Mesenchymal stem cell (in vitro differentiated cells and primary cell): ENCODE measurements at regions not wholly inside any gene's neighbourhood (a gene's known extent, or its start where the extent isn't known, plus 50 kb on each side); places are given as distances from the start of the nearest gene placed in this dataset.

Experiments used
- DNase-seq: peaks from one replicate; pipeline ENCODE4 v3.0.0-alpha.2; 2013
- H2AFZ ChIP-seq: one replicate; pipeline ENCODE4 v1.6.1; 2013; ENCODE audit warnings: low read depth, mild to moderate bottlenecking, control low read depth, inconsistent platforms, low read length, moderate library complexity
- H2AK5ac ChIP-seq: 2 replicates; pipeline ENCODE4 v1.6.1; 2013; ENCODE audit warnings: low read length, moderate library complexity, mild to moderate bottlenecking, inconsistent platforms; ENCODE audit not compliant: severe bottlenecking
- H2BK120ac ChIP-seq: one replicate; pipeline ENCODE4 v1.6.1; 2013; ENCODE audit warnings: low read depth, mild to moderate bottlenecking, inconsistent platforms, low read length, moderate library complexity
- H2BK12ac ChIP-seq, 2 experiments: one replicate each; pipeline ENCODE4 v1.6.1; 2013; ENCODE audit warnings: inconsistent platforms in 2 of 2, low read length in 2 of 2, mild to moderate bottlenecking in 2 of 2, moderate library complexity in 2 of 2, control low read depth in 1 of 2
- H2BK15ac ChIP-seq: one replicate; pipeline ENCODE4 v1.6.1; 2013; ENCODE audit warnings: mild to moderate bottlenecking, low read depth, inconsistent platforms; ENCODE audit not compliant: poor library complexity, severe bottlenecking
- H2BK5ac ChIP-seq: 2 replicates; pipeline ENCODE4 v1.6.1; 2013; ENCODE audit warnings: low read depth, mild to moderate bottlenecking, low read length, control low read depth, inconsistent platforms; ENCODE audit not compliant: poor library complexity, severe bottlenecking
- H3K14ac ChIP-seq, 2 experiments: one replicate each; pipeline ENCODE4 v1.6.1; 2013; ENCODE audit warnings: inconsistent platforms in 2 of 2, low read length in 2 of 2, control low read depth in 1 of 2, mild to moderate bottlenecking in 1 of 2, moderate library complexity in 1 of 2
- H3K18ac ChIP-seq, 2 experiments: one replicate each; pipeline ENCODE4 v1.6.1; 2013; ENCODE audit warnings: inconsistent platforms in 2 of 2, low read length in 2 of 2, control low read depth in 1 of 2, low read depth in 1 of 2, mild to moderate bottlenecking in 1 of 2
- H3K23ac ChIP-seq, 2 experiments: one replicate each; pipeline ENCODE4 v1.6.1; 2013; ENCODE audit warnings: inconsistent platforms in 2 of 2, low read length in 2 of 2, mild to moderate bottlenecking in 2 of 2, moderate library complexity in 2 of 2, control low read depth in 1 of 2
- H3K27ac ChIP-seq: 2 replicates; pipeline ENCODE4 v1.5.1; 2013; ENCODE audit warnings: mild to moderate bottlenecking, moderate library complexity, low read length, control low read depth, inconsistent platforms; ENCODE audit not compliant: poor library complexity, severe bottlenecking
- H3K27me3 ChIP-seq, 2 experiments: 2 replicates each; pipeline versions ENCODE4 v1.6.1 to v1.7.0; 2013; ENCODE audit warnings: low read length in 2 of 2, mild to moderate bottlenecking in 2 of 2, moderate library complexity in 2 of 2, control low read depth in 1 of 2, inconsistent platforms in 1 of 2; ENCODE audit not compliant: control insufficient read depth in 1 of 2, insufficient read depth in 1 of 2
- H3K36me3 ChIP-seq, 2 experiments: 2 replicates each; pipeline versions ENCODE4 v1.6.1 to v1.7.0; 2013; ENCODE audit warnings: low read length in 2 of 2, control low read depth in 1 of 2, inconsistent platforms in 1 of 2, low read depth in 1 of 2, mild to moderate bottlenecking in 1 of 2; ENCODE audit not compliant: insufficient read depth in 2 of 2, control insufficient read depth in 1 of 2
- H3K4ac ChIP-seq, 2 experiments: one replicate each; pipeline ENCODE4 v1.6.1; 2013; ENCODE audit warnings: inconsistent platforms in 2 of 2, low read length in 2 of 2, mild to moderate bottlenecking in 2 of 2, moderate library complexity in 2 of 2, control low read depth in 1 of 2, low read depth in 1 of 2
- H3K4me1 ChIP-seq: 2 replicates; pipeline ENCODE4 v1.6.1; 2013; ENCODE audit warnings: low read depth, low read length, control low read depth; ENCODE audit not compliant: control insufficient read depth, insufficient read depth
- H3K4me2 ChIP-seq: 2 replicates; pipeline ENCODE4 v1.6.1; 2013; ENCODE audit warnings: low read length, mild to moderate bottlenecking, inconsistent platforms; ENCODE audit not compliant: poor library complexity, severe bottlenecking
- H3K4me3 ChIP-seq, 2 experiments: 2 replicates each; pipeline versions ENCODE4 v1.5.1 to v1.7.0; 2013; ENCODE audit warnings: low read length in 2 of 2, mild to moderate bottlenecking in 2 of 2, control low read depth in 1 of 2, low read depth in 1 of 2; ENCODE audit not compliant: insufficient read depth in 1 of 2
- H3K79me1 ChIP-seq: replicated peaks from 2 replicates; pipeline ENCODE4 v1.6.1; 2013; ENCODE audit warnings: mild to moderate bottlenecking, control low read depth, low read length, inconsistent platforms; ENCODE audit not compliant: poor library complexity, severe bottlenecking
- H3K9ac ChIP-seq: 2 replicates; pipeline ENCODE4 v1.7.0; 2013; ENCODE audit warnings: mild to moderate bottlenecking, low read length, moderate library complexity
- H3K9me3 ChIP-seq: 2 replicates; pipeline ENCODE4 v1.7.0; 2013; ENCODE audit warnings: mild to moderate bottlenecking, low read length; ENCODE audit not compliant: control insufficient read depth
- H4K8ac ChIP-seq: one replicate; pipeline ENCODE4 v1.6.1; 2013; ENCODE audit warnings: inconsistent platforms, mild to moderate bottlenecking, low read length, moderate library complexity
- H4K91ac ChIP-seq: one replicate; pipeline ENCODE4 v1.6.1; 2013; ENCODE audit warnings: mild to moderate bottlenecking, low read length, inconsistent platforms
- WGBS: methylation state at CpG from one replicate; pipeline ENCODE4 v1.1.7; 2013; ENCODE audit warnings: mixed read lengths; 5-methylcytosine and 5-hydroxymethylcytosine counted together

DNA sequence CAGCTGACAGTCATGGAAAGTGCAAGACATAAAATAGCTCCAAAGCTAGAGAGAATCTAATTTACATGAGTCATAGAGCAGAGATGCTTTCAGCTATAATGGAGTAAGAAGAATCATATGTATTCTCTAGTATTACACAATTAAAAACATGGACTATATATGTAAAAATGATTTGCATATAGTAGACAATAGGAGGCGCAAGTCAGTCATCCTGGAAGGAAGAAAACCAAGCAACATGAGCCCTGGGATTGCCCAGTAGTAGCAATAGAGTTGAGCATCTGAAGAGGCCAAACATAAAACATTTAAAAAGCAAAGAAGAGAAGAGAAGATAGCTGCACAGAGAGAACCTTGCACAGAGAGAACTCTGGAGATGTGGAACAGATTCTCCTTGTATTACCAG is 455.0 kb downstream of the EPHA3 start:
- H2BK12ac ChIP-seq, result no peak overlapping the region
- no peak for DNase-seq

DNA sequence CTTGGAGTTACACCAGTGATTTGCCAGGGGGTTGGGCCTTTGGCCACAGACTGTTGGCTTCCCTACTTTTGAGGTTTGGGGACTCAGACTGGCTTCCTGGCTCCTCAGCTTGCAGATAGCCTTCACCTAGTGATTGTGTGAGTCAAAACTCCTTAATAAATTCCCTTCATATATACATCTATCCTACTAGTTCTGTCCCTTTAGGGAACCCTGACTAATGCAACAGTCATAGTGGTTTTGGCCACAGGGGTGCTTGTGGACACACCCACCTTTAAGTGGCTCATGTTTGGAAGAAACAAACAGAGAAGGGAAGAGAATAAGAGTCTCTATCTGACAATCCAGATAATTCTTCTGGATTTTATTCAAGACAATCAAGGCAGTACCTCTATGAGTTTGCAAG is 457.7 kb downstream of the EPHA3 start:
- no peak overlapping the region for H3K18ac ChIP-seq
- H4K8ac ChIP-seq, result no peak overlapping the region
- no peak for DNase-seq
- H2AK5ac ChIP-seq, result no peak overlapping the region
- H3K14ac ChIP-seq, result no peak overlapping the region
- H3K4me1 ChIP-seq, result peaks cover under 1% of the 10 kb centered on the region
- peaks cover 21% of the 10 kb centered on the region for H3K9me3 ChIP-seq
- no peak overlapping the region for H2BK12ac ChIP-seq
- no peak overlapping the region for H3K4me3 ChIP-seq
- H3K79me1 ChIP-seq, result no peaks in the 10 kb centered on the region
- no peak overlapping the region for H4K91ac ChIP-seq
- no peaks in the 10 kb centered on the region for H3K36me3 ChIP-seq
- no peak overlapping the region for H2AFZ ChIP-seq
- no peak overlapping the region for H3K27ac ChIP-seq
- H3K23ac ChIP-seq, result no peak overlapping the region
- no peak overlapping the region for H3K4ac ChIP-seq
- no peaks in the 10 kb centered on the region for H3K27me3 ChIP-seq
- H2BK15ac ChIP-seq, result no peak overlapping the region
- H2BK5ac ChIP-seq, result no peak overlapping the region
- no peak overlapping the region for H2BK120ac ChIP-seq
- H3K4me2 ChIP-seq, result no peak overlapping the region
- H3K9ac ChIP-seq, result no peak overlapping the region

More for the DNA sequence above, 455.0 kb downstream of the EPHA3 start:
- peaks cover 18% of the 10 kb centered on the region for H3K9me3 ChIP-seq
- H2BK120ac ChIP-seq, result no peak overlapping the region
- no peak overlapping the region for H2BK15ac ChIP-seq
- H3K4me2 ChIP-seq, result no peak overlapping the region
- no peak overlapping the region for H3K14ac ChIP-seq
- H2AFZ ChIP-seq, result no peak overlapping the region
- H4K91ac ChIP-seq, result no peak overlapping the region
- no peak overlapping the region for H3K4me3 ChIP-seq
- no peaks in the 10 kb centered on the region for H3K27me3 ChIP-seq
- H3K36me3 ChIP-seq, result no peaks in the 10 kb centered on the region
- H3K79me1 ChIP-seq, result no peaks in the 10 kb centered on the region
- WGBS, result 82% methylated on average over 1 of the region's 1 CpG
- no peak overlapping the region for H4K8ac ChIP-seq
- H3K18ac ChIP-seq, result no peak overlapping the region
- no peak overlapping the region for H2BK5ac ChIP-seq
- H3K9ac ChIP-seq, result no peak overlapping the region
- H2AK5ac ChIP-seq, result no peak overlapping the region
- no peak overlapping the region for H3K23ac ChIP-seq
- peaks cover 1% of the 10 kb centered on the region for H3K4me1 ChIP-seq
- H3K4ac ChIP-seq, result no peak overlapping the region
- H3K27ac ChIP-seq, result no peak overlapping the region

DNA sequence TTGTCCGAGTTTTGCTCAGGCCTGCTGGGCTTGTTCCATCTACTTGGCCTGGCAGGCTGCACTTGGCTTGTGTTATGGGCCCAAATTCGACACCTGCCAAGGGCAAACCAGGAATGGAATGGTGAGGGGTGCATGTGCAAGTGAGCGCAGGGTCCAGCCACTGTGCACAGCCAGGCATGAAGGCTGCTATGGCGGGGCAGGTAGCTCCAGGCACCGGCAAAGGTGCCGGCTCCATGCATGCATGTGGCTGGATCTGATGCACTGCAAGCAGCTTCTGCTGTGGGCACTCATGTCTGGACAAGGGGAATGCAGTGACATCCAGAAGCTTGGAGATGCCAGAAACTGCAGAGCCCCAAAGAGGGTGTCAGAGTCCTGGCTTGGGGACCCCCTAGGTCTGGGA is 463.0 kb downstream of the EPHA3 start:
- H2BK12ac ChIP-seq, result no peak overlapping the region
- no peak overlapping the region for H4K8ac ChIP-seq
- 76% methylated on average over 6 of the region's 6 CpGs for whole genome bisulfite sequencing
- no peak overlapping the region for H2BK120ac ChIP-seq
- H3K36me3 ChIP-seq, result no peaks in the 10 kb centered on the region
- H3K27ac ChIP-seq, result no peak overlapping the region
- H3K23ac ChIP-seq, result no peak overlapping the region
- peaks cover 16% of the 10 kb centered on the region for H3K9me3 ChIP-seq
- H3K4me2 ChIP-seq, result no peak overlapping the region
- H3K27me3 ChIP-seq, result no peaks in the 10 kb centered on the region
- H2AK5ac ChIP-seq, result no peak overlapping the region
- H2AFZ ChIP-seq, result no peak overlapping the region
- H3K14ac ChIP-seq, result no peak overlapping the region
- DNase-seq, result no peak
- H4K91ac ChIP-seq, result no peak overlapping the region
- no peak overlapping the region for H3K9ac ChIP-seq
- no peaks in the 10 kb centered on the region for H3K4me1 ChIP-seq
- H3K79me1 ChIP-seq, result no peaks in the 10 kb centered on the region
- H3K18ac ChIP-seq, result no peak overlapping the region
- H2BK15ac ChIP-seq, result no peak overlapping the region
- H2BK5ac ChIP-seq, result no peak overlapping the region
- H3K4ac ChIP-seq, result no peak overlapping the region
- no peak overlapping the region for H3K4me3 ChIP-seq

DNA sequence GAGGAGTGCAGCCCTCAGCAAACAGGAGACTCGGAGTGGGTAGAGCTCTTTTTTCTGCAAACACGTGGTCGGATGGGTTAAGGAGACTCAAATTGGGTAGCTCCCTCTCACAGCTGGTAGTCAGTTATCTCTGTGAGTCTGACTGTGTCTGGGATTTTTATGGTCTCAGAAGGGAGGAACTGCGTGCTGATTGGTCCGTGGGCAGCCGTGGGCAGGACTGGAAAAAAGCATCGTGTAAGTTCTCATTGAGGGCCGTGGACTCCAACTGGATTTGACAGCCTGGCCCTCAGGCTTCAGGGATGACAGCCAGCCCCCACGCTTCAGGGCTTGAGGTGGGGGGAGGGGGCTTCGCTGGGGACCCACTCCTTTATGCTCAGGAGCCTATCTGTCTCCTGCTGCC is 463.9 kb downstream of the EPHA3 start:
- WGBS, result 90% methylated on average over 10 of the region's 10 CpGs
- H2AK5ac ChIP-seq, result no peak overlapping the region
- H3K27me3 ChIP-seq, result no peaks in the 10 kb centered on the region
- H3K9me3 ChIP-seq, result peaks cover 8% of the 10 kb centered on the region
- H3K27ac ChIP-seq, result no peak overlapping the region
- H3K79me1 ChIP-seq, result no peaks in the 10 kb centered on the region
- no peak overlapping the region for H4K8ac ChIP-seq
- H2BK12ac ChIP-seq, result no peak overlapping the region
- H3K4me3 ChIP-seq, result no peak overlapping the region
- no peak overlapping the region for H3K4me2 ChIP-seq
- H3K14ac ChIP-seq, result no peak overlapping the region
- H2BK15ac ChIP-seq, result no peak overlapping the region
- H3K18ac ChIP-seq, result no peak overlapping the region
- no peaks in the 10 kb centered on the region for H3K36me3 ChIP-seq
- no peak overlapping the region for H2BK120ac ChIP-seq
- no peak overlapping the region for H3K23ac ChIP-seq
- no peak overlapping the region for H3K4ac ChIP-seq
- no peak overlapping the region for H4K91ac ChIP-seq
- DNase-seq, result no peak
- no peak overlapping the region for H3K9ac ChIP-seq
- H2BK5ac ChIP-seq, result no peak overlapping the region
- no peaks in the 10 kb centered on the region for H3K4me1 ChIP-seq
- no peak overlapping the region for H2AFZ ChIP-seq
